ENCODE measurements at regions not wholly inside any gene's neighbourhood (a gene's known extent, or its start where the extent isn't known, plus 50 kb on each side); places are given as distances from the start of the nearest gene placed in this dataset.

DNA sequence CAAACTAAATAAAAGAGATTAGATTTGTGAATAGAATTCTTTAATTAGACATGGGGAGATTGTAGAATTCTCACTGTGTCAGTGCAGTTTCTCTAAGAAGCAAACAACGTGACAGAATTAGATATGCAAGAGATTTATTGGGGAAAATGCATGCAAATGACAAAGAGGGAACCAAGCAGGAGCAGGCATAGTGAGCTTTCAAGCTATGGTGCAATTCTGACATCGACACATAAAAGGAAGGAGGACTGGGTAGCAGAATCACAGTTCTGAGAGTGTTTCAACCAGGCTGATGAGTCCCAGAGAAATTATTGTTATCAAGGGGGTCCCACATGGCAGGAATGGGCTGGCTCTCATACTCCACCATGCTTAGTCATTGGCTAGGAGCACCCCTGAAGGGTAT, 338.4 kb downstream of the FIGN start:
- TF ChIP-seq EZH2phosphoT487 (IDR thresholded peaks at IDR 0.05; ENCODE audit: borderline replicate concordance, low read length) (no peak), EZH2 (IDR thresholded peaks at IDR 0.05; ENCODE audit: low read length, unreplicated experiment) (no peak)
- TF ChIP-seq, protein P1, sequence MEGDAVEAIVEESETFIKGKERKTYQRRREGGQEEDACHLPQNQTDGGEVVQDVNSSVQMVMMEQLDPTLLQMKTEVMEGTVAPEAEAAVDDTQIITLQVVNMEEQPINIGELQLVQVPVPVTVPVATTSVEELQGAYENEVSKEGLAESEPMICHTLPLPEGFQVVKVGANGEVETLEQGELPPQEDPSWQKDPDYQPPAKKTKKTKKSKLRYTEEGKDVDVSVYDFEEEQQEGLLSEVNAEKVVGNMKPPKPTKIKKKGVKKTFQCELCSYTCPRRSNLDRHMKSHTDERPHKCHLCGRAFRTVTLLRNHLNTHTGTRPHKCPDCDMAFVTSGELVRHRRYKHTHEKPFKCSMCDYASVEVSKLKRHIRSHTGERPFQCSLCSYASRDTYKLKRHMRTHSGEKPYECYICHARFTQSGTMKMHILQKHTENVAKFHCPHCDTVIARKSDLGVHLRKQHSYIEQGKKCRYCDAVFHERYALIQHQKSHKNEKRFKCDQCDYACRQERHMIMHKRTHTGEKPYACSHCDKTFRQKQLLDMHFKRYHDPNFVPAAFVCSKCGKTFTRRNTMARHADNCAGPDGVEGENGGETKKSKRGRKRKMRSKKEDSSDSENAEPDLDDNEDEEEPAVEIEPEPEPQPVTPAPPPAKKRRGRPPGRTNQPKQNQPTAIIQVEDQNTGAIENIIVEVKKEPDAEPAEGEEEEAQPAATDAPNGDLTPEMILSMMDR (conservative IDR thresholded peaks at IDR 0.05; ENCODE audit: low read depth, low read length): no peak
- BruUV-seq (replicated peaks): no TSS peak
- peaks cover 23% of the 10 kb centered on the region for H3K27me3 ChIP-seq (ENCODE audit: low read length)
- H3K36me3 ChIP-seq (ENCODE audit: low read depth, low read length): no peaks in the 10 kb centered on the region
- H3K4me1 ChIP-seq (ENCODE audit: insufficient read depth, low read length): no peaks in the 10 kb centered on the region
- ATAC-seq (no peak), DNase-seq (no peak)
- intact Hi-C loops (cut with micrococcal nuclease): no loop called here
- ChIA-PET POLR2A (ENCODE audit: unreplicated experiment) (no interaction called here), CTCF (no interaction called here)
- H3K9ac ChIP-seq (ENCODE audit: low read length): no peak overlapping the region
- H3K9me2 ChIP-seq (replicated peaks; ENCODE audit: low read length): no peaks in the 10 kb centered on the region
- H3K4me2 ChIP-seq (ENCODE audit: low read length): no peak overlapping the region
- no peak overlapping the region for H3K4me3 ChIP-seq (ENCODE audit: low read length)
- H3K27ac ChIP-seq (ENCODE audit: low read length): no peak overlapping the region
- H4K20me1 ChIP-seq (ENCODE audit: low read length): no peaks in the 10 kb centered on the region
- no peaks in the 10 kb centered on the region for H3F3A ChIP-seq (ENCODE audit: low read length, unreplicated experiment)
- H3K9me3 ChIP-seq (ENCODE audit: low read length): no peaks in the 10 kb centered on the region
- H2AFZ ChIP-seq (ENCODE audit: low read length): no peak overlapping the region
- no peaks in the 10 kb centered on the region for H3K79me2 ChIP-seq (ENCODE audit: low read length)

- Histone ChIP-seq H2AFZ (ENCODE audit: low read length) (no peak overlapping the region), H3K9me2 (replicated peaks; ENCODE audit: low read length) (no peaks in the 10 kb centered on the region), H3K4me1 (ENCODE audit: insufficient read depth, low read length) (no peaks in the 10 kb centered on the region), H3K27ac (ENCODE audit: low read length) (no peak overlapping the region), H3K36me3 (ENCODE audit: low read depth, low read length) (no peaks in the 10 kb centered on the region), H3K4me2 (ENCODE audit: low read length) (no peak overlapping the region), H3K9me3 (ENCODE audit: low read length) (no peaks in the 10 kb centered on the region), H3F3A (ENCODE audit: low read length, unreplicated experiment) (no peaks in the 10 kb centered on the region), H3K27me3 (ENCODE audit: low read length) (peaks cover 23% of the 10 kb centered on the region), H4K20me1 (ENCODE audit: low read length) (no peaks in the 10 kb centered on the region), H3K4me3 (ENCODE audit: low read length) (no peak overlapping the region), H3K9ac (ENCODE audit: low read length) (no peak overlapping the region), H3K79me2 (ENCODE audit: low read length) (no peaks in the 10 kb centered on the region)
- TF ChIP-seq, protein P1 (conservative IDR thresholded peaks at IDR 0.05; ENCODE audit: low read depth, low read length): no peak
- TF ChIP-seq EZH2phosphoT487 (IDR thresholded peaks at IDR 0.05; ENCODE audit: borderline replicate concordance, low read length) (no peak), EZH2 (IDR thresholded peaks at IDR 0.05; ENCODE audit: low read length, unreplicated experiment) (no peak)
- POLR2A ChIA-PET (ENCODE audit: unreplicated experiment): no interaction called here
- intact Hi-C loops (cut with micrococcal nuclease): no loop called here
- no peak for DNase-seq
- BruUV-seq (replicated peaks): no TSS peak
- CTCF ChIA-PET: no interaction called here
- no peak for ATAC-seq
Observed at GRCh38 chr2:163395602-163396001, 340.2 kb downstream of the FIGN start.

DNA sequence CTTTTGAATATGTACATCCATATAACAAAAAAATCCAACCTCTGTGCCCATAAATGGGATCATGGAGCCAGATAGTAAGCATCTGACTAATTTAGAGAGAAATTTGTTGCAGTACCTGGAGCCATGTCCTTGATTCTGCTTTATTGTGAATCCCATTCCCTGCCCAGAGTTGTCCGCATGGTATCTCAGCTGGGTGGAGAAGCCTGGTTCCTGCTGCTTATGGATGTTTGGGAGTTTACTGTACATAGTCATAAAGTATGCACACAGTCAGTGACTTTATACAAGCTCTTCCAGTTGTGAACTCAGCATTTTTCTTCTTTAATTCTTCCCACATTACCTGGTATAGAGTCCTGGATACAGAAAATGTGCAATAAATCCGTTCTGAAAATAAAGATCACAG, 346.0 kb downstream of the FIGN start:
- Histone ChIP-seq H3K79me2 (ENCODE audit: low read length) (no peaks in the 10 kb centered on the region), H3K27ac (ENCODE audit: low read length) (no peak overlapping the region), H3K9me2 (replicated peaks; ENCODE audit: low read length) (no peaks in the 10 kb centered on the region), H4K20me1 (ENCODE audit: low read length) (no peaks in the 10 kb centered on the region), H3K9me3 (ENCODE audit: low read length) (no peaks in the 10 kb centered on the region), H2AFZ (ENCODE audit: low read length) (no peak overlapping the region), H3K9ac (ENCODE audit: low read length) (no peak overlapping the region), H3F3A (ENCODE audit: low read length, unreplicated experiment) (no peaks in the 10 kb centered on the region), H3K4me1 (ENCODE audit: insufficient read depth, low read length) (no peaks in the 10 kb centered on the region), H3K27me3 (ENCODE audit: low read length) (0 out of 2 replicates have a peak, but pooled peaks cover 20% of the 10 kb centered on the region), H3K4me3 (ENCODE audit: low read length) (no peak overlapping the region), H3K4me2 (ENCODE audit: low read length) (no peak overlapping the region), H3K36me3 (ENCODE audit: low read depth, low read length) (no peaks in the 10 kb centered on the region)
- BruUV-seq (replicated peaks): no TSS peak
- POLR2A ChIA-PET (ENCODE audit: unreplicated experiment): no interaction called here
- intact Hi-C loops (cut with micrococcal nuclease): no loop called here
- CTCF ChIA-PET: no interaction called here
- TF ChIP-seq EZH2phosphoT487 (IDR thresholded peaks at IDR 0.05; ENCODE audit: borderline replicate concordance, low read length): no peak
- ATAC-seq (no peak), DNase-seq (no peak)

Measured in PC-3 (cell line).